ENCODE measurements at regions not wholly inside any gene's neighbourhood (a gene's known extent, or its start where the extent isn't known, plus 50 kb on each side); places are given as distances from the start of the nearest gene placed in this dataset.

DNA sequence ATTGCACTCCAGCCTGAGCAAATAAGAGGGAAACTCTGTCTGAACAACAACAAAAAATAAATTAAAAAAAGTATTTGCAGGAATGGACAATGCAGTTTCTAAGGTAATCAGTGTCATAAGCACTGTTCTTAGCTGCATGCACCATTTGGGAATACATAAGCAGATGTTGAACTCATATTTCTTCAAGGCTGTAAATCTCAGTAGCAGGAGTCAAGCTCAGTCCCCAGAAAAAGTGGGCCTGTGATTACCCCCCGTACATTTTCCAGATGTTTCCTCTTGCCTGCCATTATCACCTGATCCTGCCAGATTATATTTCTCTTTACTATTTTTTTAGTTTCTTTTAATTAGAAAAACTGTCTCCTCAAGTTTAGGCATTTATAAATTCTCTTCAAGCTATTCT is 667.6 kb upstream of the ANKRD30A start:
- in situ Hi-C loops (cut with MboI; ENCODE audit: low sequenced_read_pairs in 4 of 4) = no loop called here
- H3K4me1 ChIP-seq = no peaks in the 10 kb centered on the region

DNA sequence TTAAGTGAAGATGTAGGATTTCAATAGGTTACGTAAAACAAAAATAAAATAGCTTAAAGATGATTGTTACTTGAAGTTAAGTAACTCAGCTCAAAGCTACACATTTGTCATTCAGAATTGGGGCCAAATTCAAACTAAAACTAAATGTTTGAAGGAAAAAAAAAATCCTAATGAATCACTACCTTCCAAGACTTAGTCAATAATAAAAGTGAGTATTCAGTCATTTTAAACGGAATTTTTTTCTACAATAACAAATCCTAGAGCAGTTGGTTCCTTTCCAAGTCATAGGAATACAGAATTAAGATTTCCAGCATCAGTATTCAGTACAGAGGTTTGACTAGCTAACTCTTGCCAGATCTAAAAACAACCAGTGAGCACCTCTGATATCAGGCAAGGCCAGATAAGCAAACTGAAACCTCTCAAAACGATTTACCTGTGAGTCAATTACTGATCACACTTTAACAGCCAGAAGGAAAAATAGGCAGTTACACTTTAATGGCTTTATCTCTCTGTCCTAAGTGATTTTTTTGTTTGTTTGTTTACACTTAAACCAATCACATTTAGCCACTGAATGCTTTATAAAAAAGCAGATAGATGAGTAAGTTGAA is 669.8 kb upstream of the ANKRD30A start:
- H3K4me1 ChIP-seq = no peaks in the 10 kb centered on the region
- TF ChIP-seq POLR2A (IDR thresholded peaks at IDR 0.05) = no peak
- TF ChIP-seq, protein P1, sequence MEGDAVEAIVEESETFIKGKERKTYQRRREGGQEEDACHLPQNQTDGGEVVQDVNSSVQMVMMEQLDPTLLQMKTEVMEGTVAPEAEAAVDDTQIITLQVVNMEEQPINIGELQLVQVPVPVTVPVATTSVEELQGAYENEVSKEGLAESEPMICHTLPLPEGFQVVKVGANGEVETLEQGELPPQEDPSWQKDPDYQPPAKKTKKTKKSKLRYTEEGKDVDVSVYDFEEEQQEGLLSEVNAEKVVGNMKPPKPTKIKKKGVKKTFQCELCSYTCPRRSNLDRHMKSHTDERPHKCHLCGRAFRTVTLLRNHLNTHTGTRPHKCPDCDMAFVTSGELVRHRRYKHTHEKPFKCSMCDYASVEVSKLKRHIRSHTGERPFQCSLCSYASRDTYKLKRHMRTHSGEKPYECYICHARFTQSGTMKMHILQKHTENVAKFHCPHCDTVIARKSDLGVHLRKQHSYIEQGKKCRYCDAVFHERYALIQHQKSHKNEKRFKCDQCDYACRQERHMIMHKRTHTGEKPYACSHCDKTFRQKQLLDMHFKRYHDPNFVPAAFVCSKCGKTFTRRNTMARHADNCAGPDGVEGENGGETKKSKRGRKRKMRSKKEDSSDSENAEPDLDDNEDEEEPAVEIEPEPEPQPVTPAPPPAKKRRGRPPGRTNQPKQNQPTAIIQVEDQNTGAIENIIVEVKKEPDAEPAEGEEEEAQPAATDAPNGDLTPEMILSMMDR (IDR thresholded peaks at IDR 0.05 in 4 of 5, conservative IDR thresholded peaks at IDR 0.05 in 1 of 5) = no peak
- intact Hi-C loops (cut with DNase I; ENCODE audit: low total_unique reads) (no loop called here), in situ Hi-C loops (cut with MboI; ENCODE audit: low sequenced_read_pairs in 4 of 4) (no loop called here)
- no peaks in the 10 kb centered on the region for H3K27me3 ChIP-seq
- DNase-seq (no peak), ATAC-seq (no peak)
- H3K27ac ChIP-seq = no peak overlapping the region
- no peaks in the 10 kb centered on the region for H3K9me3 ChIP-seq
- H3K36me3 ChIP-seq = no peaks in the 10 kb centered on the region
- no peak overlapping the region for H3K4me3 ChIP-seq

More for the DNA sequence above, 667.6 kb upstream of the ANKRD30A start:
- no peak overlapping the region for H3K27ac ChIP-seq
- no peak overlapping the region for H3K4me3 ChIP-seq
- DNase-seq = no peak
- H3K27me3 ChIP-seq = no peaks in the 10 kb centered on the region
- intact Hi-C loops (cut with DNase I; ENCODE audit: low total_unique reads) = no loop called here
- no peak for ATAC-seq
- no peaks in the 10 kb centered on the region for H3K9me3 ChIP-seq
- TF ChIP-seq, protein P1 (IDR thresholded peaks at IDR 0.05 in 4 of 5, conservative IDR thresholded peaks at IDR 0.05 in 1 of 5) = no peak
- TF ChIP-seq POLR2A (IDR thresholded peaks at IDR 0.05) = no peak
- no peaks in the 10 kb centered on the region for H3K36me3 ChIP-seq

DNA sequence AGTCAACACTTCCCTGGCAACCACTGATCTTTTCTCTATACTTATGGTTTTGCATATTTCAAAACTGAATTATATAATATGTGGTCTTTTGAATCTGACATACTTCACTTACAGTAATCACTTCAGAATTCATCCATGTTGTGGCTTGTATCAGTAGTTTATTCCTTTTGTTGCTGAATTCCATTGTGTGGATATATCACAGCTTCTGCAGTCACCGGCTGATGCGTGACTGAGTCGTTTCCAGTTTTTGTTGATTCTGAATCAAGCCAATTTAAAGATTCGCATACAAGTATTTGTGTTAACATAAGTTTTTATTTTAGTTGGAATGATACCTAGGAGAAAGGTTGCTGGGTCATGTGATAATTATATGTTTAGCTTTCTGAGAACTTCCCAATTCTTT is 672.5 kb upstream of the ANKRD30A start:
- intact Hi-C loops (cut with DNase I; ENCODE audit: low total_unique reads) = no loop called here
- no peaks in the 10 kb centered on the region for H3K36me3 ChIP-seq
- no peak overlapping the region for H3K27ac ChIP-seq
- TF ChIP-seq, protein P1 (IDR thresholded peaks at IDR 0.05 in 4 of 5, conservative IDR thresholded peaks at IDR 0.05 in 1 of 5) = no peak
- TF ChIP-seq POLR2A (IDR thresholded peaks at IDR 0.05) = no peak
- ATAC-seq (no peak), DNase-seq (no peak)
- H3K4me3 ChIP-seq = no peak overlapping the region
- no peaks in the 10 kb centered on the region for H3K4me1 ChIP-seq
- H3K9me3 ChIP-seq = no peaks in the 10 kb centered on the region
- H3K27me3 ChIP-seq = no peaks in the 10 kb centered on the region
- in situ Hi-C loops (cut with MboI; ENCODE audit: low sequenced_read_pairs in 4 of 4) = no loop called here

DNA sequence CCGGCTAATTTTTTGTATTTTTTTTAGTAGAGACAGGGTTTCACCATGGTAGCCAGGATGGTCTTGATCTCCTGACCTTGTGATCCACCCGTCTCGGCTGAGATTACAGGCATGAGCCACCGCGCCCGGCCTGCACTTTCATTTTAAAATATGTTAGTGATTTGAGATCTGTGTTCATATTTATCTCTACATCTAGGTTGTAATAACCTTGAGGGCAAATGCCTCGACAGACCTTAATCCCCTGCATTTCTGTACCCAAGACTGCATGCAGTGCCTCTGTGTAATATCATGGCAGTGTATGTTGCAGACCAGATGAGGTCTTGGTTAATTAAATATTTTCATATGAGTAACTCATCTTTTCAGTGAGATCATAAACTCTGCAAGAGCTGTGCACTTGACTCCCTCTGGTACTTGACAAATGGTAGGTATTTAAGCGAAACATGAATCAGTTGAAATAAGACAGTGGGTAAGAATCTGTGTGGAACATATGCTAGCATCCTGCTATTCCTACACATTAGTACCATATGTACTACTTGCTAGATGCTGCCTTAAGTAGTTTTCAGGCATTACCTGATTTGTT is 673.9 kb upstream of the ANKRD30A start:
- Histone ChIP-seq H3K27me3 (no peaks in the 10 kb centered on the region), H3K4me1 (no peaks in the 10 kb centered on the region), H3K36me3 (no peaks in the 10 kb centered on the region), H3K9me3 (no peaks in the 10 kb centered on the region), H3K27ac (no peak overlapping the region), H3K4me3 (no peak overlapping the region)
- intact Hi-C loops (cut with DNase I; ENCODE audit: low total_unique reads) = no loop called here
- DNase-seq = no peak
- TF ChIP-seq, protein P1 (IDR thresholded peaks at IDR 0.05 in 4 of 5, conservative IDR thresholded peaks at IDR 0.05 in 1 of 5) = no peak
- no peak for TF ChIP-seq POLR2A (IDR thresholded peaks at IDR 0.05)
- no peak for ATAC-seq
- in situ Hi-C loops (cut with MboI; ENCODE audit: low sequenced_read_pairs in 4 of 4) = no loop called here

DNA sequence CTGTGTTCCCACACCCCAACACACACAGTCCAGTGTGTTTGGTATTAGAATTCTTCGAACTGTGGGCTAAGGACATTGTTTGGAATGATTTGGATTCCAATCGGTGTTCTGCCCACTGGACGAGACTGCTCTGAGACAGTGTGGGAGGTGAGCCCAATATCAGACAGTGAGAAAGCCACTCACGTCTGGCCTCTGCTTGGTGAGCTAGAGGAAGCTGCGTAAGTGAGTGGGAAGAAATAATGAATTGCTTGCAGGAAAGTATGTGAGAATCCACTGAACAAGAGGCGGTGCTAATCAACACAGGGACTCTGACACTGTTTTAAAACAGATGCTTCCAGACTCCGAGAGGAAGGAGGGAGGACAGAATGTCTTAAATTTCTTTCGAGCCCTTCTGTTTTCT is 675.0 kb upstream of the ANKRD30A start:
- Histone ChIP-seq H3K4me1 (no peaks in the 10 kb centered on the region), H3K27me3 (no peaks in the 10 kb centered on the region), H3K27ac (no peak overlapping the region), H3K9me3 (no peaks in the 10 kb centered on the region), H3K4me3 (no peak overlapping the region), H3K36me3 (no peaks in the 10 kb centered on the region)
- in situ Hi-C loops (cut with MboI; ENCODE audit: low sequenced_read_pairs in 4 of 4) (no loop called here), intact Hi-C loops (cut with DNase I; ENCODE audit: low total_unique reads) (no loop called here)
- no peak for ATAC-seq
- DNase-seq = no peak
- TF ChIP-seq, protein P1 (IDR thresholded peaks at IDR 0.05 in 4 of 5, conservative IDR thresholded peaks at IDR 0.05 in 1 of 5) = no peak
- no peak for TF ChIP-seq POLR2A (IDR thresholded peaks at IDR 0.05)

Data from gastrocnemius medialis (tissue), 4 donors.